ENCODE measurements at regions not wholly inside any gene's neighbourhood (a gene's known extent, or its start where the extent isn't known, plus 50 kb on each side); places are given as distances from the start of the nearest gene placed in this dataset.

DNA sequence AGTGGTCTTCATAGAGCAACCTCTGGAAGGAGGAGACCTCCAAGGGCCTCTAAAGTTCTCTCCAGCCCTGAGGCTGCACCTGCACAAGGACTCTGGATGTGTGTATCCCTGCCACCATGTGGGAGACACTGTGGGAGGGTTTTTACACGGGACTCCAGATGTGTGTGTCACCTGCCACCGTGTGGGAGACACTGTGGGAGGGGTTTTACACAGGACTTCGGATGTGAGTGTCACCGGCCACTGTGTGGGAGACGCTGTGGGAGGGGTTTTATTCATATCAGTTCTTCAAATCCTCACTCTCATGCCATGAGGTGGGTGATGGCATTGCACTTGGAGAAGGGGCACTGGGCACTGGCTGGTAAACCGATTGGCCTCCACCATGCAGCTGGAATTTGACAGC, 90.2 kb upstream of the SSTR4 start:
- Histone ChIP-seq H3K27me3 (no peaks in the 10 kb centered on the region), H3K4me3 (no peak overlapping the region), H3K9me3 (no peaks in the 10 kb centered on the region), H3K27ac (no peak overlapping the region), H3K36me3 (no peaks in the 10 kb centered on the region), H3K4me1 (no peaks in the 10 kb centered on the region)
- TF ChIP-seq POLR2AphosphoS5 (IDR thresholded peaks at IDR 0.05), result no peak
- no peak for TF ChIP-seq POLR2A (IDR thresholded peaks at IDR 0.05)
- TF ChIP-seq, protein P1, sequence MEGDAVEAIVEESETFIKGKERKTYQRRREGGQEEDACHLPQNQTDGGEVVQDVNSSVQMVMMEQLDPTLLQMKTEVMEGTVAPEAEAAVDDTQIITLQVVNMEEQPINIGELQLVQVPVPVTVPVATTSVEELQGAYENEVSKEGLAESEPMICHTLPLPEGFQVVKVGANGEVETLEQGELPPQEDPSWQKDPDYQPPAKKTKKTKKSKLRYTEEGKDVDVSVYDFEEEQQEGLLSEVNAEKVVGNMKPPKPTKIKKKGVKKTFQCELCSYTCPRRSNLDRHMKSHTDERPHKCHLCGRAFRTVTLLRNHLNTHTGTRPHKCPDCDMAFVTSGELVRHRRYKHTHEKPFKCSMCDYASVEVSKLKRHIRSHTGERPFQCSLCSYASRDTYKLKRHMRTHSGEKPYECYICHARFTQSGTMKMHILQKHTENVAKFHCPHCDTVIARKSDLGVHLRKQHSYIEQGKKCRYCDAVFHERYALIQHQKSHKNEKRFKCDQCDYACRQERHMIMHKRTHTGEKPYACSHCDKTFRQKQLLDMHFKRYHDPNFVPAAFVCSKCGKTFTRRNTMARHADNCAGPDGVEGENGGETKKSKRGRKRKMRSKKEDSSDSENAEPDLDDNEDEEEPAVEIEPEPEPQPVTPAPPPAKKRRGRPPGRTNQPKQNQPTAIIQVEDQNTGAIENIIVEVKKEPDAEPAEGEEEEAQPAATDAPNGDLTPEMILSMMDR (IDR thresholded peaks at IDR 0.05), result no peak
- no peak for TF ChIP-seq EP300 (IDR thresholded peaks at IDR 0.05)
- 68 to 85% methylated on average over 6 of the region's 6 CpGs for WGBS, 2 donors
- intact Hi-C loops (cut with DNase I), result no loop called here
- no peak for DNase-seq

DNA sequence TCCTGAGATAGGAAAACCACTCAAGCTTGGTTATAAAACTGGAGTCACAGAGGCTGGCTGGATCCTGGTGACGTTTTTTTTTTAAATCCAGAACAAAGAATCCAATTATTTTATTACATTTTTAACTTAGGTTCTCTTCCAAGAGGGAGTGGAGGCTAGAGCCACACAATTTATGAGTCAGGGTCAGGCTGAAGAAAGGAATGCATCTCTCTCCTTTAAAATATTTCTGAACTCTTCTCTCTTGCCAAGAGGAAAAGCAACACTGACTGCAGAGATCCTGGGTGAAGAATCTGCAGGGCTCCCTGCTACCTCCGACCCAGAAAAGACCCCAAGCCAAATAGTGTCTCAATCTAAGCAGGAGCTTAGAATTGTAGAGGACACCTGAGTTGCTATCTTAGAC, 88.5 kb upstream of the SSTR4 start:
- TF ChIP-seq EP300 (IDR thresholded peaks at IDR 0.05), result no peak
- TF ChIP-seq, protein P1 (IDR thresholded peaks at IDR 0.05), result no peak
- TF ChIP-seq POLR2A (IDR thresholded peaks at IDR 0.05), result no peak
- TF ChIP-seq POLR2AphosphoS5 (IDR thresholded peaks at IDR 0.05), result no peak
- Histone ChIP-seq H3K4me3 (no peak overlapping the region), H3K27me3 (no peaks in the 10 kb centered on the region), H3K27ac (no peak overlapping the region), H3K4me1 (no peaks in the 10 kb centered on the region), H3K36me3 (no peaks in the 10 kb centered on the region), H3K9me3 (no peaks in the 10 kb centered on the region)
- DNase-seq, result no peak
- 36 to 65% methylated on average over 2 of the region's 2 CpGs for WGBS, 2 donors
- intact Hi-C loops (cut with DNase I), result no loop called here

DNA sequence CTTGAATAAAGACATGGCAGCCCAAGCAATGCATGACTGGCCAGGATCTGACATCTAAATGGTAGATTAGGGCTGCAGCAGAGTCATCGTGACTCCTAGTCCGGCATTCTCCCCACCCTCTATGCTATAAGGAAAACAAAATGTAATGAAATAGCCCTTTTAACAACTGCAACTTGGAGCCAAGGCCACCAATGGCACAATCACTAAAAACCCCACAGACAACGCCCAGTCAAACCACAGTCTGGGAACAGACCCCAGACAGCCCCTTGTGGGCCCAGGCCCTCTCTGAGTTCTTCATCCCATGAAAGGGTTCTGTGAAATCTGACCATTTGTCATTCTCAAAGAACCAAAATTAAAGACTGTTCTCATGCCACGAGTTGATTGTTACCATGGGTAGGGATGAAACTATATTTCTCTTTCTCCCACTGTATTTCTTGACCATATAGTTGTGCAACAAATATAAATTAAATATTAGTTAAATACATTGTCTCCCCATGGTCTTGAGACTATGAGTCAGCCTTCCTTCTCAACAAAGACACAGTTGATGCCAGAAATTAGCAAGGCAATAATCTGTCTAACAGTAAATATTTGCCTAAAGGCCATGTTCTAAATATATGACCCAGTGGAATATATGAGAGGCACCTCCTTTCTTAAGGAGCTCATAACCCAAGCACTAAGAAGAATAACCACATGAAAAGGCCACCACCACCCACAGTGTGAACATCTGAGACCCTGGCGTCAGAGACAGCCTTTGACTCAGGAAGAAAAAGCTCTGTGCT, 85.6 kb upstream of the SSTR4 start:
- H3K9me3 ChIP-seq, result no peaks in the 10 kb centered on the region
- H3K36me3 ChIP-seq, result no peaks in the 10 kb centered on the region
- H3K4me1 ChIP-seq, result no peaks in the 10 kb centered on the region
- H3K4me3 ChIP-seq, result no peak overlapping the region
- WGBS, 2 donors, result 53 to 72% methylated on average over 5 of the region's 5 CpGs
- TF ChIP-seq POLR2A (IDR thresholded peaks at IDR 0.05) (no peak), POLR2AphosphoS5 (IDR thresholded peaks at IDR 0.05) (no peak), EP300 (IDR thresholded peaks at IDR 0.05) (no peak)
- TF ChIP-seq, protein P1 (IDR thresholded peaks at IDR 0.05), result no peak
- DNase-seq, result no peak
- intact Hi-C loops (cut with DNase I), result no loop called here
- H3K27ac ChIP-seq, result no peak overlapping the region
- no peaks in the 10 kb centered on the region for H3K27me3 ChIP-seq

DNA sequence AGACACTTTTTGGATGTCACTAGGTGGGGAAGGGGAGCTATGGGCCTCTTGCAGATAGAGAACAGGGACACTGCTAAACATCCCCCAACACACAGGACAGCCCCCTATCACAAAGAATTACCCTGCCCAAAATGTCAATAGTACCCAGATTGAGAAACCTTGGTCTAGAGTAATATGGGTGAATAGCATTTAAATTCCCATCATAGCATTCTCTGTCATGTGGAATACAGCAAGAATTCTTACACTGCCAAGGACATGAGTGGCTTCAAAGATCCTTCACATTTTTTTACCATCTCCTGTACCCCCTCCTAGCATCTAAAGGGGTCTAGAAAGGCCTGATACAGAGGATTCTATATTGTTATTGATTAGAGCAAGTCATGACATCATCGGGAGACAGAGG, 83.1 kb upstream of the SSTR4 start:
- H3K4me3 ChIP-seq, result no peak overlapping the region
- no peaks in the 10 kb centered on the region for H3K27me3 ChIP-seq
- TF ChIP-seq POLR2AphosphoS5 (IDR thresholded peaks at IDR 0.05), result no peak
- TF ChIP-seq EP300 (IDR thresholded peaks at IDR 0.05), result no peak
- TF ChIP-seq, protein P1 (IDR thresholded peaks at IDR 0.05), result peak in 1 of 4 experiments; percentile 9
- no peaks in the 10 kb centered on the region for H3K36me3 ChIP-seq
- H3K27ac ChIP-seq, result no peak overlapping the region
- DNase-seq, result no peak
- no peaks in the 10 kb centered on the region for H3K4me1 ChIP-seq
- 93 to 98% methylated on average over 1 of the region's 1 CpG for WGBS, 2 donors
- intact Hi-C loops (cut with DNase I), result no loop called here
- H3K9me3 ChIP-seq, result no peaks in the 10 kb centered on the region

DNA sequence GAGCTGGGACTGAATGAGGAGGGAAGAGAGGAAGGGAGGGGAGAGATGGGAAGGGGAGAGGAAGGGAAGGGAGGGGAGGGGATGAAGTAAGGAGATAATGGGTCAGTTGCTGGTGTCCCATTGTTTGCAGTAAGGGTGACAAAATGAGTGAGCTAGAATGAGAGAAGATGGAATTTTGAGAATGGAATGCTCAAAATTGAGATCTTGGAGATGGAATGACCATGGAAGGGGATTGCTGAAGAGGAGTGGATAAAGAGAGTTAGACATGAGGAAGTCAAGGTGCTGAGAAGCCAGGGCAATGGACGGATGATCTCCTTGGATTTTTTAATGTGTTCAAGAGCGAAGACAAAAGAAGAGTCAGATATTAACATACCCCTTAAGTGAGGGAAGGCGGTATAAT, 80.5 kb upstream of the SSTR4 start:
- Histone ChIP-seq H3K4me3 (no peak overlapping the region), H3K27me3 (no peaks in the 10 kb centered on the region), H3K4me1 (no peaks in the 10 kb centered on the region), H3K27ac (no peak overlapping the region), H3K36me3 (no peaks in the 10 kb centered on the region), H3K9me3 (no peaks in the 10 kb centered on the region)
- 85 to 94% methylated on average over 3 of the region's 3 CpGs for WGBS, 2 donors
- intact Hi-C loops (cut with DNase I), result no loop called here
- no peak for DNase-seq
- no peak for TF ChIP-seq POLR2AphosphoS5 (IDR thresholded peaks at IDR 0.05)
- TF ChIP-seq, protein P1 (IDR thresholded peaks at IDR 0.05), result no peak
- TF ChIP-seq POLR2A (IDR thresholded peaks at IDR 0.05), result no peak
- TF ChIP-seq EP300 (IDR thresholded peaks at IDR 0.05), result no peak

Measured in sigmoid colon (tissue), 6 donors.